ENCODE measurements at regions not wholly inside any gene's neighbourhood (a gene's known extent, or its start where the extent isn't known, plus 50 kb on each side); places are given as distances from the start of the nearest gene placed in this dataset.

DNA sequence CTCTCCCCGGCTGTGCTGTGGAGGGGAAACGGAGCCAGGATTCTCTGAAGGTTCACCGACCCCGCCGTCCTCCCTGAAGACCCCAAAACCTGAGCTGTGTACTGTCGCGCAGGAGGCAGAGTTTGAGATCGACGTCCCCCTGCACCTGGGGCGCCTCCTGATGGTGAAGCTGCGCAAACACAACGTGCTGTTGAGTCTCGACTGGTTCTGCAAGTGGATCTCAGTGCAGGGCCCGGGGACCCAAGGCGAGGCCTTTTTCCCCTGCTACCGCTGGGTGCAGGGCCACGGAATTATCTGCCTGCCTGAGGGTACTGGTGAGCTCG lies 62.6 kb upstream of the TEKT1 start:
- TF ChIP-seq ATF1 (CRISPR knock-in tag; IDR thresholded peaks at IDR 0.05) (no peak), NR1H2 (CRISPR knock-in tag; IDR thresholded peaks at IDR 0.05) (no peak), USF2 (CRISPR knock-in tag; IDR thresholded peaks at IDR 0.05) (no peak), FOXJ3 (CRISPR knock-in tag; IDR thresholded peaks at IDR 0.05; ENCODE audit: borderline replicate concordance) (no peak), TEAD4 (CRISPR knock-in tag; IDR thresholded peaks at IDR 0.05) (no peak), USF1 (CRISPR knock-in tag; IDR thresholded peaks at IDR 0.05) (no peak), ETV6 (CRISPR knock-in tag; IDR thresholded peaks at IDR 0.05) (no peak), ESRRA (CRISPR knock-in tag; IDR thresholded peaks at IDR 0.05; ENCODE audit: borderline replicate concordance) (no peak), NFATC4 (CRISPR knock-in tag; IDR thresholded peaks at IDR 0.05) (no peak), JUN (CRISPR knock-in tag; IDR thresholded peaks at IDR 0.05) (no peak)
- TF ChIP-seq, protein P1, sequence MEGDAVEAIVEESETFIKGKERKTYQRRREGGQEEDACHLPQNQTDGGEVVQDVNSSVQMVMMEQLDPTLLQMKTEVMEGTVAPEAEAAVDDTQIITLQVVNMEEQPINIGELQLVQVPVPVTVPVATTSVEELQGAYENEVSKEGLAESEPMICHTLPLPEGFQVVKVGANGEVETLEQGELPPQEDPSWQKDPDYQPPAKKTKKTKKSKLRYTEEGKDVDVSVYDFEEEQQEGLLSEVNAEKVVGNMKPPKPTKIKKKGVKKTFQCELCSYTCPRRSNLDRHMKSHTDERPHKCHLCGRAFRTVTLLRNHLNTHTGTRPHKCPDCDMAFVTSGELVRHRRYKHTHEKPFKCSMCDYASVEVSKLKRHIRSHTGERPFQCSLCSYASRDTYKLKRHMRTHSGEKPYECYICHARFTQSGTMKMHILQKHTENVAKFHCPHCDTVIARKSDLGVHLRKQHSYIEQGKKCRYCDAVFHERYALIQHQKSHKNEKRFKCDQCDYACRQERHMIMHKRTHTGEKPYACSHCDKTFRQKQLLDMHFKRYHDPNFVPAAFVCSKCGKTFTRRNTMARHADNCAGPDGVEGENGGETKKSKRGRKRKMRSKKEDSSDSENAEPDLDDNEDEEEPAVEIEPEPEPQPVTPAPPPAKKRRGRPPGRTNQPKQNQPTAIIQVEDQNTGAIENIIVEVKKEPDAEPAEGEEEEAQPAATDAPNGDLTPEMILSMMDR (IDR thresholded peaks at IDR 0.05) = peak; percentile 81
